Ishikawa (cell line): ENCODE measurements at regions not wholly inside any gene's neighbourhood (a gene's known extent, or its start where the extent isn't known, plus 50 kb on each side); places are given as distances from the start of the nearest gene placed in this dataset.

Experiments used
- EGR1 ChIP-seq: IDR thresholded peaks from 2 replicates; pipeline ENCODE4 v1.6.1; 2012
- FOXM1 ChIP-seq: IDR thresholded peaks from 2 replicates; pipeline ENCODE4 v1.6.1; 2012; ENCODE audit warnings: low read depth, borderline replicate concordance
- YY1 ChIP-seq: IDR thresholded peaks from 2 replicates; pipeline ENCODE4 v1.6.1; 2012; ENCODE audit warnings: low read depth

- no peak for TF ChIP-seq YY1
- no peak for TF ChIP-seq FOXM1
- TF ChIP-seq EGR1, result no peak
Measured at GRCh38 chr2:15763822-15764682, 172.4 kb downstream of the DDX1 start.
